Urinary bladder (tissue), 3 donors: ENCODE measurements at regions not wholly inside any gene's neighbourhood (a gene's known extent, or its start where the extent isn't known, plus 50 kb on each side); places are given as distances from the start of the nearest gene placed in this dataset.

Experiments
- DNase-seq: peaks from one replicate; pipeline ENCODE4 v3.0.0-alpha.2; 2015; ENCODE audit errors: extremely low spot score
- H3K27ac ChIP-seq: one replicate; pipeline ENCODE4 v1.5.1; 2013; ENCODE audit warnings: low read depth, mild to moderate bottlenecking, moderate library complexity
- H3K36me3 ChIP-seq: one replicate; pipeline ENCODE4 v1.6.1; 2013; ENCODE audit warnings: mild to moderate bottlenecking, moderate library complexity; ENCODE audit not compliant: insufficient read depth
- H3K4me1 ChIP-seq: one replicate; pipeline ENCODE4 v1.6.1; 2013; ENCODE audit warnings: mild to moderate bottlenecking, moderate library complexity; ENCODE audit not compliant: insufficient read depth
- H3K4me3 ChIP-seq: one replicate; pipeline ENCODE4 v1.5.1; 2013; ENCODE audit warnings: low read depth, low read length
- WGBS: extraction: QIAGEN DNeasy Blood & Tissue Kit; methylation state at CpG from one replicate; pipeline ENCODE4 v1.1.7; 2013; 5-methylcytosine and 5-hydroxymethylcytosine counted together
- donor health status: healthy with polysubstance abuse.
- donor health status: healthy.

DNA sequence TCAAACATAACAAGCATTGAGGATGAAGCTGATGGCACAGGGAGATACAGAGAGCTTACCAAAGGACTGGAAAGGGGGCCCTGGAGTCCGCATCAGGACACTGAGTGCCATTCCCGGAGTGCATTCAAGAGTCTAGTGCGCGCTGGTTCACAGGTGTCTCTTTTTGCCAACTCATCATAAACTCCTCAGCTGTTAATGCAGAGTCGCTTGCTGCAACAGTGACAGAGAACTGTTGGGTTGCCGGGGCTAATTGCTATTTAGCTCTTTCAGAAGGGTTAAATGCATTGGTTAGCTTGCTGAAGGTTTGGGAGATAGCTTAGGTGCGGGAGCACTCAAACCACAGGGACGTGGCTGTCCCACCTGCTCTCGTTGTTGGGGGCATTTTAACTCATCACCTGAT lies 1091.6 kb upstream of the EEF2KMT start:
- no peak for DNase-seq
- no peak overlapping the region for H3K27ac ChIP-seq
- no peak overlapping the region for H3K4me3 ChIP-seq
- H3K36me3 ChIP-seq = no peaks in the 10 kb centered on the region
- no peaks in the 10 kb centered on the region for H3K4me1 ChIP-seq
- 75% methylated on average over 9 of the region's 9 CpGs for WGBS

- DNase-seq = no peak
- 81% methylated on average over 5 of the region's 5 CpGs for WGBS
- Histone ChIP-seq H3K4me3 (no peak overlapping the region), H3K27ac (no peak overlapping the region), H3K36me3 (no peaks in the 10 kb centered on the region), H3K4me1 (no peaks in the 10 kb centered on the region)
Observed at GRCh38 chr16:6177616-6178180, 1080.1 kb upstream of the EEF2KMT start.

DNA sequence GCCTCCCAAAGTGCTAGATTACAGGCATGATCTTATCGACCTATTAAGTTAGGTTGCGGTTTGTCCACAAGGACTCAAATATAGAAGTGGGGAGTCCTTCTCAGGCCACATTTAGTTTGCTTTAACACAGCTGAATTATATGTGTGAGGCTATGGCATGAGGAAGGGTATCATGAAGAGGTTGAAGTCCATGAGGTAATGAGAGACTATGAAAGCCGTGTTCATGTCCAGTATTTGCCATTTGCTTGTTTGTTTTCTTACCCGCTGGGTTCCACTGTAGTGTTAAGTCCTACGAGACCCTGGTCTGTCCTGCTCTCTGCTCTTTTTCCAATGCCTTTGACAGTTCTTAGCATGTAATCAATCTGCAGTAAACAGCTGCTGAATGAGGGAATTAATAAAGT lies 1072.4 kb upstream of the EEF2KMT start:
- H3K4me3 ChIP-seq = no peak overlapping the region
- 88% methylated on average over 5 of the region's 5 CpGs for WGBS

GRCh38 chr16:6165330-6165979 lies 1067.9 kb upstream of the EEF2KMT start:
- WGBS = 41% methylated on average over 11 of the region's 11 CpGs
- Histone ChIP-seq H3K36me3 (no peaks in the 10 kb centered on the region), H3K4me3 (no peak overlapping the region), H3K27ac (no peak overlapping the region), H3K4me1 (no peaks in the 10 kb centered on the region)
- no peak for DNase-seq

More for the DNA sequence above, 1072.4 kb upstream of the EEF2KMT start:
- Histone ChIP-seq H3K4me1 (no peaks in the 10 kb centered on the region), H3K36me3 (no peaks in the 10 kb centered on the region), H3K27ac (no peak overlapping the region)
- DNase-seq = no peak

GRCh38 chr16:6160871-6161270 lies 1063.3 kb upstream of the EEF2KMT start:
- no peak for DNase-seq
- H3K4me3 ChIP-seq = no peak overlapping the region
- no peak overlapping the region for H3K27ac ChIP-seq
- 85% methylated on average over 10 of the region's 10 CpGs for WGBS
- no peaks in the 10 kb centered on the region for H3K4me1 ChIP-seq
- H3K36me3 ChIP-seq = no peaks in the 10 kb centered on the region

GRCh38 chr16:6160303-6160702 lies 1062.7 kb upstream of the EEF2KMT start:
- Histone ChIP-seq H3K4me1 (no peaks in the 10 kb centered on the region), H3K4me3 (no peak overlapping the region), H3K36me3 (no peaks in the 10 kb centered on the region), H3K27ac (no peak overlapping the region)
- DNase-seq = no peak
- WGBS = 89% methylated on average over 3 of the region's 3 CpGs

DNA sequence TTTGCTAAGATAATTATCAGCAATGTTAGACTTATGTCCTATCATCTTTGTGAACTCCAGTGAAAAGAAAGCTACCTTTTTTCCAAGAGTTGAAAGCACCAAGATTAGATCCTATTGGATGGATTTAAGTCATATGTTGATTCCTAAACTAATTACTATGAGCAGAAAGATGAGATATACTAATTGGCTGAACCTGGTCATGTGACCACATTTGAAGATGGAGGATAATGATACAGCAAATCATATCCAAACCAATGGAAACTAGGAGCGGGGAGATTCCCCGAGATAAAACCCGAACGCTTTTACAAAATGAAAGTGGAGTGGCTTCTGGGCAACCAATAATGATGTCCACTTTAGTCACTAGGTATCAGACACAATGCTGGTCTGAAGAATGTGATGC lies 1060.2 kb upstream of the EEF2KMT start:
- no peak for DNase-seq
- 95% methylated on average over 4 of the region's 4 CpGs for WGBS
- Histone ChIP-seq H3K4me3 (no peak overlapping the region), H3K27ac (no peak overlapping the region), H3K36me3 (no peaks in the 10 kb centered on the region), H3K4me1 (no peaks in the 10 kb centered on the region)

DNA sequence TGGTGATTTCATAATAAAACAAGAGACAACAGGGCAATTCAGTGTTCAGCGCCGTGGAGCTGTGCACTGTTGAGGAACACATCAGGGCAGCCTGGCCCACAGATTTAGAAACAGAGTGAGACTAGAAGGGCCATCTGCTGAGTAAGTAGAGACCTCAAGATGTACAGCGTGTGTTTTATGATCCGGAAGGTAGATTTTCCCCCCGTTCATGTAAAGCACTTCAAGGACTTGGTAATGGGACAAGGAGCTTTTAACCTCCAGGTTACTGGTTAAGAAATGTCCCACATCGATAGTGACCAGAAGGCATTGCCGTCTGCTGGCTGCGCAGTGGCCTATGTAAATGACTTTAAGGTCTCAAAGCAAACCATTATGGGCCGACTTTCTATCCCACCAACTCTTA lies 1057.7 kb upstream of the EEF2KMT start:
- no peak overlapping the region for H3K4me3 ChIP-seq
- no peak overlapping the region for H3K27ac ChIP-seq
- DNase-seq = no peak
- 82% methylated on average over 9 of the region's 9 CpGs for WGBS
- no peaks in the 10 kb centered on the region for H3K4me1 ChIP-seq
- H3K36me3 ChIP-seq = no peaks in the 10 kb centered on the region

- no peak for DNase-seq
- no peak overlapping the region for H3K27ac ChIP-seq
- H3K4me1 ChIP-seq = no peaks in the 10 kb centered on the region
- WGBS = 89% methylated on average over 5 of the region's 5 CpGs
- H3K4me3 ChIP-seq = no peak overlapping the region
- no peaks in the 10 kb centered on the region for H3K36me3 ChIP-seq
Observed at GRCh38 chr16:6153901-6154300, 1056.3 kb upstream of the EEF2KMT start.

- no peak overlapping the region for H3K4me3 ChIP-seq
- 87% methylated on average over 10 of the region's 10 CpGs for WGBS
- no peak overlapping the region for H3K27ac ChIP-seq
Observed at GRCh38 chr16:6149031-6149430, 1051.4 kb upstream of the EEF2KMT start.

DNA sequence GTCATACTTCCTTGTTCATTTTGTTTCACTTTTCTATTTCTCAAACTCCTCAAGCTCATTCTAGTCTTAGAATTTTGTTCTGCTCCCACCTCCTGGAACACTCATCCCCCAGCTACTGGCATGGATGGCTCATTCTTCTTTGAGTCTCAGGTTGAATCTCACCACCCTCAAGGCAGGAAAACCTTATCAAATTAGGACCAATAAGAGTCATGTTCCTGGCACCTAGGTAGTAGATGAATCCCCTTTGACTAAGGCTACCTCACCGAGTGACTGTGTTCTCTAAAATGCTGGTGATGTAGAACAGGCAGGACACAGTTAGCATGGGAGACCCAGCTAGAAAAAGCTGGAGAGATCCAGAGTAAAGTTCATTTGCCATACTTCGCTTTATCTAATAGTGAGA lies 1050.8 kb upstream of the EEF2KMT start:
- Histone ChIP-seq H3K27ac (no peak overlapping the region), H3K4me3 (no peak overlapping the region), H3K36me3 (no peaks in the 10 kb centered on the region), H3K4me1 (no peaks in the 10 kb centered on the region)
- WGBS = 68% methylated on average over 2 of the region's 2 CpGs
- no peak for DNase-seq

More at GRCh38 chr16:6149031-6149430, 1051.4 kb upstream of the EEF2KMT start:
- Histone ChIP-seq H3K4me1 (no peaks in the 10 kb centered on the region), H3K36me3 (no peaks in the 10 kb centered on the region)
- DNase-seq = no peak

DNA sequence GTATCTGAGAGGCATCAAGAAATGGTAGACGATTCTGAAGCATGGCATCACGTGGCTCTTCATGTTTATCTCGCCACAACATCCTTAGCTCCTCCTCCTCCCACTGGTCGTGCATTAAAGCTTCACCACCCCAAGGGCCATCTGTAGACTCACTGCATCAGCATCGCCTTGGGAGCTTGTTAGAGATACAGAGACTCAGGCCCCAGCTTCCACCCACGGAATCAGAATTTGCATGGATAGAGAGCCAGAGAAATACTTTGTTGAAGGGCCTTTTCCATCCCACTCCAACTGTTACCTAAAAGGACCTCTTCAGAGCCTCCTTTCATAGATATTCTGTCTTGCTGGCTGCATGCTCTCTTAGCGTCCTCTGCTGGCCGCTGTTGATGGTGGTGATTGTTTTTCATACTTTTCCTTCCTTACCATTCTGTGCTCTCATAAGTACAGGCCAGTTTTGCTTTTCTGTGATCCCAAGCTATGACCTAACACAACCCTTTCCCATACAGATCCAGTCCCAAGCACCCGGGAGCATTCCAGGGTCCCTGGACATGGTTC lies 1049.4 kb upstream of the EEF2KMT start:
- Histone ChIP-seq H3K36me3 (no peaks in the 10 kb centered on the region), H3K27ac (no peak overlapping the region), H3K4me1 (no peaks in the 10 kb centered on the region), H3K4me3 (no peak overlapping the region)
- DNase-seq = no peak
- 69% methylated on average over 9 of the region's 9 CpGs for WGBS

DNA sequence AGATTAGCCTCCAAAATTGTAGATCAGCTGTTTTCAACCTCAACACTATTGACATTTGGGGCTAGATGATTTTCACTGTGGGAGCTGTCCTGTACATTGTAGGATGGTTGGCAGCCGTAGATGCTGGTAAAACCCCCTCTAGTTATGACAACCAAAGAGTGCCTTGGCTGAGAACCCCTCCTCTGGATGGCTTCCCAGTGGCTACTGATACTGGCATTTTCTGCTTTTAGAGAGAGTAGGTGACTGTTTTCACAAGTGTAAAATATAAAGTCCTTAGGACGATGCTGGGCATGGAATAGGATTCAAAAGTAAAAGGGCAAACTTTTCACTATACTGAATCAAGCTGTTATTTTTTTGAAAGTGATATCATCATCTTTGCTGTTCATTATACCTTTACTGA lies 1048.8 kb upstream of the EEF2KMT start:
- Histone ChIP-seq H3K36me3 (no peaks in the 10 kb centered on the region), H3K27ac (no peak overlapping the region), H3K4me3 (no peak overlapping the region), H3K4me1 (no peaks in the 10 kb centered on the region)
- no peak for DNase-seq
- 84% methylated on average over 2 of the region's 2 CpGs for WGBS

DNA sequence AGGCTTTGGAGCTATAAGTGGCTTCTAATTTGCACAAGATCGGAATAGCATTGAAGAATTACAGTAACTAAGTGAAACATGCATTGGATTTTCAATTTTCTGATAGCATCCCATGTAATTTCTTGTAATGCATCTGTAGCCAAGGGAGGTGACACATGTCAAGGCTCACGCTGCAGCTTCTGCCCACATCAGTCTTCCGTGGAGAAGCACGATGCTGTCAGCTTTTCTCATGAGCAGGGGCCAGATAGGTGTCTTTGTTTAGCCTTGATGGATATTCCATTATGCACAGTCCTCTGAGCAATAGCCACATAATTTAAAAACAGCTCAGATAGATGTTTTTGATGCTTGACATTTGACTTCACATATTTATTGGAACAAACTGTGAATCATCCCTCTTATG lies 1046.9 kb upstream of the EEF2KMT start:
- Histone ChIP-seq H3K4me1 (no peaks in the 10 kb centered on the region), H3K27ac (no peak overlapping the region), H3K4me3 (no peak overlapping the region), H3K36me3 (no peaks in the 10 kb centered on the region)
- DNase-seq = no peak
- WGBS = 85% methylated on average over 4 of the region's 4 CpGs
